IMR-90 (cell line): ENCODE measurements at regions not wholly inside any gene's neighbourhood (a gene's known extent, or its start where the extent isn't known, plus 50 kb on each side); places are given as distances from the start of the nearest gene placed in this dataset.

ENCODE experiments used
- ATAC-seq: fragments of 200-7000 bp; cut with Tn5 transposase; 2 replicates; pipeline ENCODE4 v1.9.1; 2020; ENCODE audit warnings: low read depth, mild to moderate bottlenecking, moderate library complexity
- BruUV-seq: library from RNA; stranded (reverse); fragments of 400-500 nt; replicated peaks from 2 replicates; lab custom pipeline; 2021; lab: Mats Ljungman, UMichigan
- CTCF ChIA-PET: fragments of 300-600 bp; formaldehyde crosslinking; extraction: SDS; loops from one replicate; lab custom pipeline; 2021; ENCODE audit warnings: antibody characterized with exemption; lab: Yijun Ruan, JAX
- POLR2A ChIA-PET: fragments of 300-600 bp; sonication (Branson Sonifier 250); formaldehyde crosslinking; loops from one replicate; lab custom pipeline; 2022; ENCODE audit warnings: antibody characterized with exemption; ENCODE audit not compliant: unreplicated experiment; lab: Charles Lee
- DNase-seq: peaks from one replicate; pipeline ENCODE4 v3.0.0; 2013
- H2AFZ ChIP-seq: replicated peaks from 2 replicates; pipeline ENCODE3; 2013; ENCODE audit warnings: low read length, mild to moderate bottlenecking; ENCODE audit not compliant: poor library complexity
- H2AK5ac ChIP-seq: 2 replicates; pipeline ENCODE4 v1.6.1; 2013; ENCODE audit warnings: low read depth, low read length, inconsistent platforms
- H2AK9ac ChIP-seq: replicated peaks from 2 replicates; pipeline ENCODE3; 2013; ENCODE audit warnings: mild to moderate bottlenecking, low read depth, low read length, moderate library complexity; ENCODE audit not compliant: poor library complexity
- H2BK120ac ChIP-seq: 2 replicates; pipeline ENCODE4 v1.6.1; 2013; ENCODE audit warnings: low read depth, low read length, inconsistent platforms
- H2BK15ac ChIP-seq: 3 replicates; pipeline ENCODE4 v1.6.1; 2013; ENCODE audit warnings: low read depth, low read length, inconsistent platforms
- H2BK20ac ChIP-seq: 2 replicates; pipeline ENCODE4 v1.6.1; 2013; ENCODE audit warnings: low read depth, mild to moderate bottlenecking, inconsistent platforms, low read length, moderate library complexity
- H2BK5ac ChIP-seq: 2 replicates; pipeline ENCODE4 v1.6.1; 2013; ENCODE audit warnings: mild to moderate bottlenecking, low read depth, low read length, inconsistent platforms; ENCODE audit not compliant: poor library complexity, severe bottlenecking
- H3K14ac ChIP-seq: replicated peaks from 2 replicates; pipeline ENCODE4 v1.6.1; 2013; ENCODE audit warnings: low read depth, low read length, inconsistent platforms
- H3K18ac ChIP-seq: 2 replicates; pipeline ENCODE4 v1.6.1; 2013; ENCODE audit warnings: low read depth, low read length, control low read depth
- H3K23ac ChIP-seq: 2 replicates; pipeline ENCODE4 v1.6.1; 2013; ENCODE audit warnings: low read depth, low read length, inconsistent platforms
- H3K27ac ChIP-seq: 2 replicates; pipeline ENCODE4 v1.5.1; 2013; ENCODE audit warnings: mild to moderate bottlenecking, control low read depth, low read length; ENCODE audit not compliant: insufficient read depth
- H3K27me3 ChIP-seq: 2 replicates; pipeline ENCODE4 v1.6.1; 2013; ENCODE audit warnings: low read length; ENCODE audit not compliant: control insufficient read depth, insufficient read depth
- H3K36me3 ChIP-seq: 2 replicates; pipeline ENCODE4 v1.6.1; 2013; ENCODE audit warnings: low read length, mixed read lengths; ENCODE audit not compliant: control insufficient read depth, insufficient read depth
- H3K4ac ChIP-seq: 2 replicates; pipeline ENCODE4 v1.6.1; 2013; ENCODE audit warnings: low read depth, low read length, inconsistent platforms
- H3K4me1 ChIP-seq: 2 replicates; pipeline ENCODE4 v1.6.1; 2013; ENCODE audit warnings: low read length, mixed read lengths; ENCODE audit not compliant: control insufficient read depth, insufficient read depth
- H3K4me2 ChIP-seq: 2 replicates; pipeline ENCODE4 v1.6.1; 2013; ENCODE audit warnings: low read depth, mild to moderate bottlenecking, control low read depth, low read length, moderate library complexity
- H3K4me3 ChIP-seq: 2 replicates; pipeline ENCODE4 v1.5.1; 2013; ENCODE audit warnings: low read depth, mild to moderate bottlenecking, control low read depth, low read length, moderate library complexity; ENCODE audit not compliant: insufficient read depth
- H3K56ac ChIP-seq: 2 replicates; pipeline ENCODE4 v1.6.1; 2013; ENCODE audit warnings: low read length, inconsistent platforms; ENCODE audit not compliant: insufficient read depth; ENCODE audit errors: extremely low read depth
- H3K79me1 ChIP-seq, 2 experiments: 2 replicates each; pipeline ENCODE4 v1.6.1; 2013; ENCODE audit warnings: low read length in 2 of 2, inconsistent platforms in 1 of 2, low read depth in 1 of 2
- H3K9ac ChIP-seq: 2 replicates; pipeline ENCODE4 v1.6.1; 2013; ENCODE audit warnings: low read depth, low read length, control low read depth
- H3K9me1 ChIP-seq: 2 replicates; pipeline ENCODE4 v1.6.1; 2013; ENCODE audit warnings: low read length, inconsistent platforms; ENCODE audit not compliant: insufficient read depth
- H3K9me3 ChIP-seq: 2 replicates; pipeline ENCODE4 v1.6.1; 2013; ENCODE audit warnings: low read length; ENCODE audit not compliant: control insufficient read depth, insufficient read depth
- H4K20me1 ChIP-seq: 2 replicates; pipeline ENCODE4 v1.6.1; 2013; ENCODE audit warnings: low read length, inconsistent platforms; ENCODE audit not compliant: insufficient read depth
- H4K5ac ChIP-seq: 2 replicates; pipeline ENCODE4 v1.6.1; 2013; ENCODE audit warnings: mild to moderate bottlenecking, low read depth, low read length, control low read depth
- H4K8ac ChIP-seq, 2 experiments: 2 replicates each; pipeline ENCODE4 v1.6.1; 2013; ENCODE audit warnings: low read depth in 2 of 2, low read length in 2 of 2, control low read depth in 1 of 2, inconsistent platforms in 1 of 2
- H4K91ac ChIP-seq: 2 replicates; pipeline ENCODE4 v1.6.1; 2013; ENCODE audit warnings: low read depth, low read length, inconsistent platforms; ENCODE audit not compliant: insufficient read depth
- CEBPB ChIP-seq: IDR thresholded peaks from 2 replicates; pipeline ENCODE4 v1.6.1; 2012; ENCODE audit warnings: low read depth, low read length, improper control_type of control experiment
- CHD1 ChIP-seq: IDR thresholded peaks from 2 replicates; pipeline ENCODE4 v1.6.1; 2012; ENCODE audit warnings: low read depth, low read length, improper control_type of control experiment
- ELK1 ChIP-seq: fragments of 150-350 bp; IDR thresholded peaks from 2 replicates; pipeline ENCODE4 v1.6.1; 2016; ENCODE audit warnings: low read depth, mild to moderate bottlenecking, low read length, moderate library complexity, borderline replicate concordance
- FOS ChIP-seq: fragments of 150-350 bp; IDR thresholded peaks from 2 replicates; pipeline ENCODE4 v1.6.1; 2016; ENCODE audit warnings: low read depth, low read length
- NFE2L2 ChIP-seq: fragments of 150-350 bp; IDR thresholded peaks from 2 replicates; pipeline ENCODE4 v1.6.1; 2016; ENCODE audit warnings: low read depth, mild to moderate bottlenecking, low read length
- USF2 ChIP-seq: fragments of 150-350 bp; IDR thresholded peaks from 2 replicates; pipeline ENCODE4 v1.6.1; 2017; ENCODE audit warnings: mild to moderate bottlenecking, antibody characterized with exemption, low read length, low read depth
- WGBS, 2 experiments: methylation state at CpG; one replicate each; pipeline versions ENCODE4 v1.1.5 to v1.1.7; 2013; ENCODE audit warnings: missing lambda C conversion rate in 2 of 2; ENCODE audit not compliant: insufficient read length in 1 of 2; ENCODE audit errors: extremely low coverage in 2 of 2; 5-methylcytosine and 5-hydroxymethylcytosine counted together
- dilution Hi-C: fragments of 300-500 bp; cut with HindIII; formaldehyde crosslinking; loops from one replicate; pipeline ENCODE4 v1.14.3; 2018; ENCODE audit warnings: low sequenced_read_pairs; ENCODE audit not compliant: unreplicated experiment
- in situ Hi-C: fragments of 300-500 bp; cut with MboI; formaldehyde crosslinking; loops from 3 replicates; pipeline ENCODE4 v1.14.3; 2019; ENCODE audit warnings: low sequenced_read_pairs, inconsistent platforms, mixed read lengths
- intact Hi-C: fragments of 100-400 bp; cut with micrococcal nuclease; formaldehyde crosslinking; loops from 2 replicates; pipeline ENCODE4 v1.10.0; 2022

- Histone ChIP-seq H3K4me2 (no peak overlapping the region), H3K79me1 (no peaks in the 10 kb centered on the region), H2BK15ac (no peak overlapping the region), H2AK5ac (no peak overlapping the region), H3K9me3 (peaks cover 8% of the 10 kb centered on the region; the same call in 1 of the 2 replicates), H3K9ac (no peak overlapping the region), H2AFZ (no peak overlapping the region), H4K91ac (no peak overlapping the region), H3K4me1 (no peaks in the 10 kb centered on the region), H2BK20ac (no peak overlapping the region), H3K56ac (no peak overlapping the region), H2BK5ac (no peak overlapping the region), H3K27me3 (no peaks in the 10 kb centered on the region), H4K8ac (no peak overlapping the region), H3K27ac (no peak overlapping the region), H3K4me3 (no peak overlapping the region), H3K36me3 (no peaks in the 10 kb centered on the region), H3K14ac (no peak overlapping the region), H3K23ac (no peak overlapping the region), H4K20me1 (no peaks in the 10 kb centered on the region), H4K5ac (no peak overlapping the region), H3K4ac (no peak overlapping the region), H3K9me1 (no peaks in the 10 kb centered on the region), H3K18ac (no peak overlapping the region), H2AK9ac (no peak overlapping the region), H2BK120ac (no peak overlapping the region)
- in situ Hi-C loops (no loop called here), dilution Hi-C loops (no loop called here), intact Hi-C loops (no loop called here)
- no peak for DNase-seq
- ATAC-seq = no peak
- no TSS peak for BruUV-seq
- TF ChIP-seq CHD1 (no peak), CEBPB (no peak), FOS (no peak), USF2 (no peak), ELK1 (no peak), NFE2L2 (no peak)
- 83% methylated on average over 6 of the region's 23 CpGs; no CpG with 5 or more reads in 1 of the 2 experiments for WGBS, 2 experiments
- ChIA-PET CTCF (interaction anchor here (0.6 kb wide), 1 partner anchor 29 kb away, joined by 7 read pairs; no protein-coding TSS in a partner anchor), POLR2A (no interaction called here)
Observed at GRCh38 chr6:101070044-101070608, 189.0 kb upstream of the ASCC3 start.
